ENCODE measurements at regions not wholly inside any gene's neighbourhood (a gene's known extent, or its start where the extent isn't known, plus 50 kb on each side); places are given as distances from the start of the nearest gene placed in this dataset.

GRCh38 chr18:47560723-47561715, 309.6 kb upstream of the SKOR2 start:
- no peak for TF ChIP-seq CTCF (IDR thresholded peaks at IDR 0.05; ENCODE audit: insufficient read depth, low read depth, low read length)
- TF ChIP-seq EZH2 (IDR thresholded peaks at IDR 0.05; ENCODE audit: insufficient read depth, low read length): no peak

Data from astrocyte (in vitro differentiated cells and primary cell).